Panc1 (cell line): ENCODE measurements at regions not wholly inside any gene's neighbourhood (a gene's known extent, or its start where the extent isn't known, plus 50 kb on each side); places are given as distances from the start of the nearest gene placed in this dataset.

ENCODE experiments used
- ATAC-seq: fragments of 200-7000 bp; cut with Tn5 transposase; 2 replicates; pipeline ENCODE4 v1.9.1; 2020; ENCODE audit warnings: mild to moderate bottlenecking, moderate library complexity
- BruUV-seq: library from RNA; stranded (reverse); fragments of 400-500 nt; replicated peaks from 2 replicates; lab custom pipeline; 2021; lab: Mats Ljungman, UMichigan
- CTCF ChIA-PET: fragments of 300-600 bp; sonication (Branson Sonifier 250); formaldehyde crosslinking; loops from one replicate; lab custom pipeline; 2022; ENCODE audit warnings: antibody characterized with exemption; lab: Charles Lee
- POLR2A ChIA-PET: fragments of 300-600 bp; sonication (Branson Sonifier 250); formaldehyde crosslinking; loops from one replicate; lab custom pipeline; 2022; ENCODE audit warnings: antibody characterized with exemption; lab: Charles Lee
- DNase-seq: peaks from one replicate; pipeline ENCODE4 v3.0.0-alpha.2; 2010; ENCODE audit warnings: low read depth, low spot score
- H3K27ac ChIP-seq: 2 replicates; pipeline ENCODE4 v1.5.1; 2011; ENCODE audit warnings: mild to moderate bottlenecking, low read length, inconsistent platforms
- H3K27me3 ChIP-seq: fragments of 200-500 bp; sonication (Bioruptor generic); 2 replicates; pipeline ENCODE4 v1.6.0; 2014; ENCODE audit warnings: low read length, inconsistent platforms; ENCODE audit not compliant: control insufficient read depth, insufficient read depth
- H3K36me3 ChIP-seq: fragments of 200-500 bp; sonication (Bioruptor generic); 2 replicates; pipeline ENCODE4 v1.5.1; 2014; ENCODE audit warnings: inconsistent platforms, mild to moderate bottlenecking, low read length, moderate library complexity; ENCODE audit not compliant: control insufficient read depth, insufficient read depth
- H3K4me1 ChIP-seq: 2 replicates; pipeline ENCODE4 v1.5.1; 2011; ENCODE audit warnings: inconsistent platforms, mild to moderate bottlenecking, low read length, moderate library complexity; ENCODE audit not compliant: control insufficient read depth, insufficient read depth
- H3K4me3 ChIP-seq, 2 experiments: 2 replicates each; pipeline ENCODE4 v1.5.1; 2011 to 2012; ENCODE audit warnings: low read depth in 2 of 2, low read length in 2 of 2, mild to moderate bottlenecking in 2 of 2, inconsistent platforms in 1 of 2, moderate library complexity in 1 of 2
- H3K9me3 ChIP-seq: fragments of 200-500 bp; sonication (Bioruptor generic); 2 replicates; pipeline ENCODE4 v1.5.1; 2014; ENCODE audit warnings: low read depth, mild to moderate bottlenecking, inconsistent platforms, low read length, moderate library complexity; ENCODE audit not compliant: control insufficient read depth, insufficient read depth
- CTCF ChIP-seq: fragments of 450-650 bp; IDR thresholded peaks from 2 replicates; pipeline ENCODE4 v1.5.1; 2017; ENCODE audit warnings: mild to moderate bottlenecking
- POLR2AphosphoS5 ChIP-seq: IDR thresholded peaks from 2 replicates; pipeline ENCODE4 v1.6.1; 2012; ENCODE audit warnings: mild to moderate bottlenecking, low read depth, low read length, moderate library complexity
- SIN3A ChIP-seq: IDR thresholded peaks from 2 replicates; pipeline ENCODE4 v1.6.1; 2012; ENCODE audit warnings: low read depth, mild to moderate bottlenecking, low read length, moderate library complexity, borderline replicate concordance; ENCODE audit not compliant: insufficient read depth
- TCF7L2 ChIP-seq: IDR thresholded peaks from 2 replicates; pipeline ENCODE4 v1.6.1; 2011; ENCODE audit warnings: mild to moderate bottlenecking, low read depth, low read length, inconsistent platforms
- in situ Hi-C: cut with HindIII; loops from 2 replicates; pipeline ENCODE4 v1.10.0; 2016; ENCODE audit warnings: low sequenced_read_pairs, low pct_unique_long_range_greater_than_20kb
- intact Hi-C: fragments of 100-400 bp; cut with micrococcal nuclease; formaldehyde crosslinking; loops from one replicate; pipeline ENCODE4 v1.10.0; 2022; ENCODE audit not compliant: unreplicated experiment
- TF ChIP-seq, protein P1 (sequence below), 2 experiments: IDR thresholded peaks; 2 replicates each; pipeline ENCODE4 v1.6.1; 2011 to 2012; ENCODE audit warnings: low read depth in 2 of 2, control low read depth in 1 of 2, low read length in 1 of 2, mild to moderate bottlenecking in 1 of 2, moderate library complexity in 1 of 2; ENCODE audit not compliant: insufficient read depth in 1 of 2

DNA sequence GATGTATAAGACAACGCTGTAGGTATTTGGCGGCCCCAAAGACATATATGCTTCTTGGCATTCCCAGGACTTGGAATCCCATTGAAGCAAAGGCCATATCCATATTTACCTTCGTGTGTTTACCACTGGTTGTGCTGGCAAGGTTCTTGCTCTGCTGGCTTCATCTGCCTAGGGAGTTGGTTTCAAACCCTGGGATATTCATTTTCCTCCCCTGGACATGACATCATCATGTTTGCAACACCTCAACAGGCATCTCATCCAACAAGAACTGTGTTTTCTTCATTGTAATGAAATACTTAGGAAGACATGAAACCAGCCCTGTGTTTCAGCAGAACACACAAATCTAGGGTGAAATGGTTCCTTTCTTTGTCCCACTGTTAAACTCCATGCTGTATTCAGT lies 77.9 kb upstream of the PHLPP1 start:
- in situ Hi-C loops, result no loop called here
- ATAC-seq (no peak), DNase-seq (no peak)
- intact Hi-C loops, result no loop called here
- Histone ChIP-seq H3K36me3 (no peaks in the 10 kb centered on the region), H3K4me1 (no peaks in the 10 kb centered on the region), H3K27ac (no peak overlapping the region), H3K27me3 (no peaks in the 10 kb centered on the region), H3K9me3 (no peaks in the 10 kb centered on the region), H3K4me3 (no peak overlapping the region)
- ChIA-PET CTCF (no interaction called here), POLR2A (no interaction called here)
- no TSS peak for BruUV-seq
- TF ChIP-seq, protein P1, sequence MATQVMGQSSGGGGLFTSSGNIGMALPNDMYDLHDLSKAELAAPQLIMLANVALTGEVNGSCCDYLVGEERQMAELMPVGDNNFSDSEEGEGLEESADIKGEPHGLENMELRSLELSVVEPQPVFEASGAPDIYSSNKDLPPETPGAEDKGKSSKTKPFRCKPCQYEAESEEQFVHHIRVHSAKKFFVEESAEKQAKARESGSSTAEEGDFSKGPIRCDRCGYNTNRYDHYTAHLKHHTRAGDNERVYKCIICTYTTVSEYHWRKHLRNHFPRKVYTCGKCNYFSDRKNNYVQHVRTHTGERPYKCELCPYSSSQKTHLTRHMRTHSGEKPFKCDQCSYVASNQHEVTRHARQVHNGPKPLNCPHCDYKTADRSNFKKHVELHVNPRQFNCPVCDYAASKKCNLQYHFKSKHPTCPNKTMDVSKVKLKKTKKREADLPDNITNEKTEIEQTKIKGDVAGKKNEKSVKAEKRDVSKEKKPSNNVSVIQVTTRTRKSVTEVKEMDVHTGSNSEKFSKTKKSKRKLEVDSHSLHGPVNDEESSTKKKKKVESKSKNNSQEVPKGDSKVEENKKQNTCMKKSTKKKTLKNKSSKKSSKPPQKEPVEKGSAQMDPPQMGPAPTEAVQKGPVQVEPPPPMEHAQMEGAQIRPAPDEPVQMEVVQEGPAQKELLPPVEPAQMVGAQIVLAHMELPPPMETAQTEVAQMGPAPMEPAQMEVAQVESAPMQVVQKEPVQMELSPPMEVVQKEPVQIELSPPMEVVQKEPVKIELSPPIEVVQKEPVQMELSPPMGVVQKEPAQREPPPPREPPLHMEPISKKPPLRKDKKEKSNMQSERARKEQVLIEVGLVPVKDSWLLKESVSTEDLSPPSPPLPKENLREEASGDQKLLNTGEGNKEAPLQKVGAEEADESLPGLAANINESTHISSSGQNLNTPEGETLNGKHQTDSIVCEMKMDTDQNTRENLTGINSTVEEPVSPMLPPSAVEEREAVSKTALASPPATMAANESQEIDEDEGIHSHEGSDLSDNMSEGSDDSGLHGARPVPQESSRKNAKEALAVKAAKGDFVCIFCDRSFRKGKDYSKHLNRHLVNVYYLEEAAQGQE (IDR thresholded peaks at IDR 0.05; ENCODE audit: insufficient read depth in 1 of 2, low read depth in 2 of 2, low read length in 1 of 2), result no peak
- no peak for TF ChIP-seq POLR2AphosphoS5
- TF ChIP-seq SIN3A, result no peak
- TF ChIP-seq CTCF, result no peak
- no peak for TF ChIP-seq TCF7L2

DNA sequence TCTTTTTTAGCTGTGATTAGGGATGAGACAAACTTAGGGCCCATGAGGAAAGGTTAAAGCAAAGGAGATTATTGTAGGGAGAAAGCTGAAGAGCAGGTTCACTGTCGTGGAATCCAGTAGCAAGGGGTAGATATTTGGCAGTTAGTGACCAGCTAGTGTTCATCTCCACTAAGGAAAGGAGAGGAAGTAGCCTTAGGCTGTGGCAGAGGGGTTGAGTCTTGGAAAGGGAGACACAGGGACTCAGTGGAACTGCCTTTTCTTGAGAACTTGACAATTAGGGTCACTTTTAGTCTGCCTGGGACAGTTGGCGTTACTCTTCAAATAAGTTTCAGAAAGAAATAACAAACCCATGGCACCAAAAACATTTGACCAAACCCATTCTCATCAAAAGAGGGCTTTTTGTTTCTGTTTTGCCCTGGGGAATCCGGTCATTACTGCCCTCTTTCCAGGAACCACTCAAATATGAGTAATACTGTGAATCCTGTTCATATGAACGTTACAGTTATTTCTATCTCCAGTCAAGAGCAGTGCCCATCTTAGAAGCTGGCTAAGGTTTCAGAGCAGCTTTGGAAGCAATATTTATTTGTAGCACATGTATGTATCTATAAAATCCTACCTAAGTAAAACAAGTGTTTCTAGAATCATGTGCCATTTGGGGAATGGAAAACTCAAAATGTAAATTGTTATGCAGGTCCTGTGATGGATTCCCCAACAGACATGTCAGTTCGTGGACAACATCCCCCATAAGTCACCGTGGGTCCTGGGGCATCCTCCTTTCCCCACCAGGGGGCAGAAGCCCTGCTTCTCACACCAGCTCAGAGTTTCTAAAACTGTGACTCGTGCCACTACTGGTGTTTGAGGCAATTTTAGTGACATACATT lies 77.3 kb upstream of the PHLPP1 start:
- in situ Hi-C loops (no loop called here), intact Hi-C loops (no loop called here)
- Histone ChIP-seq H3K27ac (no peak overlapping the region), H3K4me1 (no peaks in the 10 kb centered on the region), H3K36me3 (no peaks in the 10 kb centered on the region), H3K4me3 (no peak overlapping the region), H3K27me3 (no peaks in the 10 kb centered on the region), H3K9me3 (no peaks in the 10 kb centered on the region)
- DNase-seq (peak; percentile 15), ATAC-seq (no peak)
- no TSS peak for BruUV-seq
- POLR2A ChIA-PET, result no interaction called here
- TF ChIP-seq SIN3A (no peak), CTCF (peak; percentile 59), POLR2AphosphoS5 (no peak)
- CTCF ChIA-PET, result no interaction called here
